ENCODE measurements at regions not wholly inside any gene's neighbourhood (a gene's known extent, or its start where the extent isn't known, plus 50 kb on each side); places are given as distances from the start of the nearest gene placed in this dataset.

GRCh38 chr2:161100211-161100895 is 59.9 kb upstream of the TANK start:
- no peaks in the 10 kb centered on the region for H3K27me3 Mint-ChIP-seq (ENCODE audit: insufficient read depth, unreplicated experiment)
- peaks cover 18% of the 10 kb centered on the region for H3K9me3 Mint-ChIP-seq (ENCODE audit: unreplicated experiment)
- Histone ChIP-seq H3K9me3 (no peaks in the 10 kb centered on the region), H3K27me3 (replicated peaks; ENCODE audit: control insufficient read depth, insufficient read depth, low read length) (no peaks in the 10 kb centered on the region), H3K4me3 (ENCODE audit: low read depth, low read length) (no peak overlapping the region), H3K36me3 (ENCODE audit: control insufficient read depth, insufficient read depth, low read length) (no peaks in the 10 kb centered on the region), H3K4me1 (peaks cover 17% of the 10 kb centered on the region)
- TF ChIP-seq CTCF (IDR thresholded peaks at IDR 0.05; ENCODE audit: insufficient read depth in 1 of 2, low read depth in 1 of 2, low read length in 1 of 2, severe bottlenecking in 1 of 2, unreplicated experiment in 1 of 2), result no peak
- DNase-seq, result no peak
- no peaks in the 10 kb centered on the region for H3K36me3 Mint-ChIP-seq (ENCODE audit: insufficient read depth, unreplicated experiment)
- POLR2A ChIA-PET, result no interaction called here
- H3K4me3 Mint-ChIP-seq (ENCODE audit: unreplicated experiment), result no peak overlapping the region
- no peak overlapping the region for H3K27ac Mint-ChIP-seq (ENCODE audit: unreplicated experiment)
- H3K4me1 Mint-ChIP-seq (ENCODE audit: low read depth, unreplicated experiment), result peaks cover 14% of the 10 kb centered on the region
- no TSS peak for BruUV-seq (replicated peaks)
- CTCF ChIA-PET, result no interaction called here
- intact Hi-C loops (cut with micrococcal nuclease; ENCODE audit: unreplicated experiment), result loop anchor here (5.0 kb wide), 1 partner anchor 62 kb away; the partner anchor contains the start of gene TANK

GRCh38 chr2:161101406-161101805 is 58.8 kb upstream of the TANK start:
- CTCF ChIA-PET, result no interaction called here
- H3K27ac Mint-ChIP-seq (ENCODE audit: unreplicated experiment), result no peak overlapping the region
- TF ChIP-seq CTCF (IDR thresholded peaks at IDR 0.05; ENCODE audit: insufficient read depth in 1 of 2, low read depth in 1 of 2, low read length in 1 of 2, severe bottlenecking in 1 of 2, unreplicated experiment in 1 of 2), result no peak
- H3K4me3 Mint-ChIP-seq (ENCODE audit: unreplicated experiment), result no peak overlapping the region
- Histone ChIP-seq H3K4me1 (peaks cover 17% of the 10 kb centered on the region), H3K9me3 (no peaks in the 10 kb centered on the region), H3K4me3 (ENCODE audit: low read depth, low read length) (no peak overlapping the region), H3K36me3 (ENCODE audit: control insufficient read depth, insufficient read depth, low read length) (no peaks in the 10 kb centered on the region), H3K27me3 (replicated peaks; ENCODE audit: control insufficient read depth, insufficient read depth, low read length) (no peaks in the 10 kb centered on the region)
- no peaks in the 10 kb centered on the region for H3K27me3 Mint-ChIP-seq (ENCODE audit: insufficient read depth, unreplicated experiment)
- no peak for DNase-seq
- no TSS peak for BruUV-seq (replicated peaks)
- POLR2A ChIA-PET, result no interaction called here
- no peaks in the 10 kb centered on the region for H3K36me3 Mint-ChIP-seq (ENCODE audit: insufficient read depth, unreplicated experiment)
- intact Hi-C loops (cut with micrococcal nuclease; ENCODE audit: unreplicated experiment), result loop anchor here (5.0 kb wide), 1 partner anchor 61 kb away; the partner anchor contains the start of gene TANK
- H3K9me3 Mint-ChIP-seq (ENCODE audit: unreplicated experiment), result peaks cover 18% of the 10 kb centered on the region
- H3K4me1 Mint-ChIP-seq (ENCODE audit: low read depth, unreplicated experiment), result peaks cover 12% of the 10 kb centered on the region

GRCh38 chr2:161102770-161103450 is 57.3 kb upstream of the TANK start:
- no peak for DNase-seq
- no peaks in the 10 kb centered on the region for H3K27me3 ChIP-seq (replicated peaks; ENCODE audit: control insufficient read depth, insufficient read depth, low read length)
- Mint-ChIP-seq H3K9me3 (ENCODE audit: unreplicated experiment) (peaks cover 12% of the 10 kb centered on the region), H3K27me3 (ENCODE audit: insufficient read depth, unreplicated experiment) (no peaks in the 10 kb centered on the region), H3K4me3 (ENCODE audit: unreplicated experiment) (no peak overlapping the region), H3K27ac (ENCODE audit: unreplicated experiment) (peak overlapping the region; percentile 58), H3K36me3 (ENCODE audit: insufficient read depth, unreplicated experiment) (no peaks in the 10 kb centered on the region), H3K4me1 (ENCODE audit: low read depth, unreplicated experiment) (peaks cover 12% of the 10 kb centered on the region)
- no peaks in the 10 kb centered on the region for H3K36me3 ChIP-seq (ENCODE audit: control insufficient read depth, insufficient read depth, low read length)
- no TSS peak for BruUV-seq (replicated peaks)
- peaks cover 17% of the 10 kb centered on the region for H3K4me1 ChIP-seq
- CTCF ChIA-PET, result no interaction called here
- no peaks in the 10 kb centered on the region for H3K9me3 ChIP-seq
- no peak for TF ChIP-seq CTCF (IDR thresholded peaks at IDR 0.05; ENCODE audit: insufficient read depth in 1 of 2, low read depth in 1 of 2, low read length in 1 of 2, severe bottlenecking in 1 of 2, unreplicated experiment in 1 of 2)
- POLR2A ChIA-PET, result no interaction called here
- H3K4me3 ChIP-seq (ENCODE audit: low read depth, low read length), result no peak overlapping the region
- intact Hi-C loops (cut with micrococcal nuclease; ENCODE audit: unreplicated experiment), result loop anchor here (1.0 to 5.0 kb wide), 3 partner anchors 12 to 59 kb away; partner anchors contain the start of gene TANK
